ENCODE measurements at regions not wholly inside any gene's neighbourhood (a gene's known extent, or its start where the extent isn't known, plus 50 kb on each side); places are given as distances from the start of the nearest gene placed in this dataset.

- TF ChIP-seq CTCF (IDR thresholded peaks at IDR 0.05): no peak
- no peak for TF ChIP-seq POLR2A (IDR thresholded peaks at IDR 0.05)
Observed at GRCh38 chr11:112481893-112482292, 221.2 kb upstream of the PLET1 start.

All from transverse colon (tissue), 3 donors.